GM12864 (cell line): ENCODE measurements at regions not wholly inside any gene's neighbourhood (a gene's known extent, or its start where the extent isn't known, plus 50 kb on each side); places are given as distances from the start of the nearest gene placed in this dataset.
A peak's percentile ranks its signal among the peaks of the same experiment; 100 is the strongest.

Experiments
- DNase-seq: peaks from one replicate; pipeline ENCODE4 v3.0.0-alpha.2; 2011; ENCODE audit warnings: low read depth
- H3K4me3 ChIP-seq: 2 replicates; pipeline ENCODE4 v1.5.1; 2011; ENCODE audit warnings: mild to moderate bottlenecking, low read depth, low read length, control low read depth
- TF ChIP-seq, protein P1 (sequence below): IDR thresholded peaks from 2 replicates; pipeline ENCODE4 v1.5.1; 2011; ENCODE audit warnings: low read depth, mild to moderate bottlenecking, moderate library complexity, low read length, control low read depth, inconsistent platforms; ENCODE audit errors: missing control alignments

DNA sequence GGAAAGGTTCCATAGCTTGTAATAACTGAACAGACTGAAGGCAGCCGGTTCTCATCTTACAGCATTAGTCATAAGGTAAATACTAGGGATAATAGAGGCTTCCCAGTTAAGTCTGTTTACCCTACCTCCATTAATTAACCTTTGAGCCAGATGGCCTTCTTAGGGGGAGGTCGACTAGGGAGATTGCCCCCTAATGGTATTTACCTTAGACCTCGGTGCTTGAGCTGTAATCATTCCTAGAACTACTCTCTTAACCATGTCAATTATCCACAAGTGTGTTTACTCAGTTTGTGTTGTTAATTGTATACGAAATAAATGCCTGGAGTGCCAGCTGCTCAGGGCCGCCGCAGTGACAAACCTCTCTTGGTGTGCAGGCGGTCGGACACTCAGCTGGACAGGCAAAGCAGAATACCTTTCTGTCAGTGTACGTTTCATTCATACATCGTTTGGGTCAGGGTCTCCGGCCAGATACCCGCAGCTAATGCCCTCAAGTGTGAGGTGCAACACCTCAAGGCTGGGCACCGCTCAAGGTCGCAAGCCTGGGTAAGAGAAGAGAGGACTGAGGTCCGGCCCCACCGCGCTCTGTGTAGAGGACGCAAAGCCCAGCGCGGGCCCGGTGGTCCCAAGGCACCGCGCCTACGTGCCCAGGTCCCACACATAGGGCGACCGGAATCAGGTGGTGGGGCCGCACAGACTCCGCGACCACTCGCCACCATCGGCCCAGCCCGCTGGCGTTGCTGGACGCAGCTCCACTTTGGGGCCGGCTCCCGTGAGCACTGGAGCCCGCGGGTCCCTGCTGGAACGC is 931.0 kb downstream of the NLGN4Y start:
- no peak for DNase-seq
- TF ChIP-seq, protein P1, sequence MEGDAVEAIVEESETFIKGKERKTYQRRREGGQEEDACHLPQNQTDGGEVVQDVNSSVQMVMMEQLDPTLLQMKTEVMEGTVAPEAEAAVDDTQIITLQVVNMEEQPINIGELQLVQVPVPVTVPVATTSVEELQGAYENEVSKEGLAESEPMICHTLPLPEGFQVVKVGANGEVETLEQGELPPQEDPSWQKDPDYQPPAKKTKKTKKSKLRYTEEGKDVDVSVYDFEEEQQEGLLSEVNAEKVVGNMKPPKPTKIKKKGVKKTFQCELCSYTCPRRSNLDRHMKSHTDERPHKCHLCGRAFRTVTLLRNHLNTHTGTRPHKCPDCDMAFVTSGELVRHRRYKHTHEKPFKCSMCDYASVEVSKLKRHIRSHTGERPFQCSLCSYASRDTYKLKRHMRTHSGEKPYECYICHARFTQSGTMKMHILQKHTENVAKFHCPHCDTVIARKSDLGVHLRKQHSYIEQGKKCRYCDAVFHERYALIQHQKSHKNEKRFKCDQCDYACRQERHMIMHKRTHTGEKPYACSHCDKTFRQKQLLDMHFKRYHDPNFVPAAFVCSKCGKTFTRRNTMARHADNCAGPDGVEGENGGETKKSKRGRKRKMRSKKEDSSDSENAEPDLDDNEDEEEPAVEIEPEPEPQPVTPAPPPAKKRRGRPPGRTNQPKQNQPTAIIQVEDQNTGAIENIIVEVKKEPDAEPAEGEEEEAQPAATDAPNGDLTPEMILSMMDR = no peak
- H3K4me3 ChIP-seq = 0 out of 2 replicates have a peak overlapping the region, but pooled peaks have one; percentile 21

DNA sequence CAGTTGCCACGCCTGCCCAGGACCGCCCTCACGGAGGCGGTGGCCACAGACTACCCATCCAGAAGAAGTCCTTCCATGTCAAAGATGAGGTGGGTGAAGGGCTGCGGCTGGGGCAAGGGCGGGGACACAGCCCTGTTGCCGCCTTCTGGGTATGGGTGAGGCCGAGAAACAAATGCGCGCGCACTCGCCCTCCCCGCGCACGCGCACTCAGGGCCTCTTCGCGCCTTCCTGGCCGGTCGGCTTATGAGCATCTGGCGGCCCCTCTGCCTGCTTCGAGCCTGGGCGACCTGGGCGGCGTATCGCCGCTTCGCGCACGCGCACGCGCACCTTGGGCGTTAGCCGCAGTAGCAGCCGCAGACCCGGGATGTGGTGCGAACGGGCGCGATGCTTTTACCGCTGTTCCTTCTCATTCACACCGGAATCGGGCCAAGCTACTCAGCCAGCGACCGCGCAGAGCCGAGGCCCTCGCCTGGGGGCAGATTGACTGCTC is 931.7 kb downstream of the NLGN4Y start:
- peak overlapping the region; percentile 21 for H3K4me3 ChIP-seq
- peak; percentile 15 for DNase-seq
- TF ChIP-seq, protein P1 = no peak

- no peak for DNase-seq
- peak overlapping the region; percentile 16 for H3K4me3 ChIP-seq
- TF ChIP-seq, protein P1 = no peak
Observed at GRCh38 chrY:15456491-15456890, 932.2 kb downstream of the NLGN4Y start.

DNA sequence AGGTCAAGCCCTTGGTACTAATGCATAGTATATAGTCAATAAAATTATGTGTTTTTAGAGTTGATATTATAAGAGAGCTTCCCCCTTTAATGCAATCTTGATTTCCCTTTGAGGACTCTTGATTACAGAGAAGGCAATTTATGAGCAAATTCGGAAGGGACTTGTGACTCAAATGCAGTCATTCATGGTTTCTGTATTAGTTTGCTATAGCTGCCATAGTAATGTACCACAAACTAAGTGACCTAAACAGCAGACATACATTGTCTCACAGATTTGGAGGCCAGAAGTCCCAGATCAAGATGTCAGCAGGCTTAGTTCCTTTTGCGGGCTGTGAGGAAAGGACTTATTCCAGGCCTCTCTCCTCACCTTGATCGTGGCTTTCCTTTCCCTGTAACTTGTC is 933.4 kb downstream of the NLGN4Y start:
- no peak for DNase-seq
- no peak overlapping the region for H3K4me3 ChIP-seq

DNA sequence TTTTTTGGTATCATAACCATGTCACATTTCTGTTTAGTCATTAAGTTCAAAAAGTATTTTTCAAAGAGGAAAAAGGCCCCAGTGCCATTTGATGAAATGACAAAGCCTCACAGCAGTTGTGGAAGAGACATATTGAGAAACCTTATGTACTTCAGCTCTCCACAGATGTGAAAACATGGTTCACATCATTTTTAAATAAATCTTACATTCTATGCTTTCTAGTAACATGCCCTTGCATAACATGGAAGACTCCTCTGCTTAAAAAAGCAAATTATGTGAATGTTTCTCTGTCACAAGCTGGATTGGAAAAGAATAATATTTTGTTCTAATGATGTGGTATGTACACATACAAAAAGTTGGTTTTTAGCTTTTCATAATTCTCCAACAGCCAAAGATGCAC is 934.1 kb downstream of the NLGN4Y start:
- TF ChIP-seq, protein P1 = no peak
- no peak overlapping the region for H3K4me3 ChIP-seq
- DNase-seq = no peak

More for the DNA sequence above, 933.4 kb downstream of the NLGN4Y start:
- TF ChIP-seq, protein P1 = no peak

- DNase-seq = no peak
- TF ChIP-seq, protein P1 = no peak
- no peak overlapping the region for H3K4me3 ChIP-seq
Observed at GRCh38 chrY:15465880-15466279, 941.6 kb downstream of the NLGN4Y start.

- H3K4me3 ChIP-seq = no peak overlapping the region
- no peak for DNase-seq
- TF ChIP-seq, protein P1 = no peak
Observed at GRCh38 chrY:15466891-15467290, 942.6 kb downstream of the NLGN4Y start.
